NOMO-1 (cell line): ENCODE measurements at regions not wholly inside any gene's neighbourhood (a gene's known extent, or its start where the extent isn't known, plus 50 kb on each side); places are given as distances from the start of the nearest gene placed in this dataset.
"Not testable (repeated sequence)": the region's sequence is repeated elsewhere in the genome, so short reads cannot be mapped to it uniquely, and the experiment has no call there.

ENCODE experiments used
- DNase-seq, 2 experiments: peaks; one replicate each; lab custom pipeline; 2025; ENCODE audit not compliant: unreplicated experiment in 2 of 2; lab: John Stamatoyannopoulos, UW

DNA sequence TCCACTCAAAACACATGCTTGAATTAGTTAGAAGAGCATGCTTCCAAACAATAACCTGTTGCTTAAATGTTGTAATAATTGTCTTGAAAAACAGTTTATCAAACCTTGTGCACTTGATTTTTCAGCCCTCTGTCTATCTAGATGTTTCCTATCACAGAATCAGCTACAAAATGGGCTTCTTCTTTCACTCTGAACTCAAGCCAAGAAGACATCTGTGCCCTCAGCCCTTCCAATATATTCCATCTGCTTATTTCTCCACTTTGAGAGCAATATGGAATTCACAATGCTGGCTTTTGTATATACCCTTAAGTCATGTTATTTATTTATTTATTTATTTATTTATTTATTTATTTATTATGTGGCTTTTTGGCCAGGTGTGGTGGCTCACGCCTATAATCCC lies 234.2 kb downstream of the TOX3 start:
- DNase-seq = no peak

DNA sequence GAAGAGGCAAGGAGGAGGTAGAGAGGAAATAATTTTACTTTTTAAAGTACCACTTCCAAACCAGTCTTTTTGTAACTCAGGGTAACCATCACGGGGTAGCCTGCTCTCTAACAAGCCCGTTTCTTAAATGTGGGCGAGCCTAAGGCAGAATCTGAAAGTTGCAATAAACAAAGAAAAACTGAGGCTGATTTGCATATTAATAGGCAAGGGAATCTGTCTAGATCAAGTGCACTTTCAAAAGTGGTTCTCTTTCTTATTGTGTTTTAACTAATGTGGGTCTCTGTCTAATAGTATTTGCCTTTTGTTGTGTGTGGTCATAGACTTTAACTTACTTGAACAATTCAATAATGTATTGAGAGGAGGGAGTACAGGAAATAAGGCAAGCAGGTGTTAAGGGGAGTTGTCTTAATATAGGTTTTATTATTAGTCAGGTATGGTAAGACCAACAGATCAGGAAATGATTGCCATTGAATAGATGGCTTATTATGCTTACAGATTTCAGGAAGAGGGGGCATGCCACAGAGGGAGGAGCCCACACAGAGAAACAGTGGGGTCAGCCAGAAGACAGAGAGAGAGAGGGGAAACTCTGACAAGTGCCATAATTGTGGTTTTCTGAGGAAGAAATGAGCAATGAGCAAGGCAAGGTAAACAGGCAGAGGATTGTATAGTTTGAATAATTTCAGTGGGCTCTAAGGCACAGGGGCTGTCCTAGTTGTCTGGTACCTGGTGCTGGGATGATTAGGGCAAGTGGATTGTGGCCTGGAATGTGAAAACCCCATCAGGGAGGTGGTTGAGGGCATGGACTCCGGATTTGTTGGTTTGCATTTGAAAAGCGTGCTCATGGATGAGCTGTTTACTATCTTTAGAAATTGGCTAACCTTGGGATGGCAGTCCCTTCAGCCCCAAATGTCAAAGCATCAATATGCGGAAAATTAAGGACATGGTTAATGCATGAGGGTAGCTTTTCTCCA lies 237.2 kb downstream of the TOX3 start:
- DNase-seq = no peak

- DNase-seq = no peak
These were observed 238.9 kb downstream of the TOX3 start for GRCh38 chr16:52308051-52308450.

DNA sequence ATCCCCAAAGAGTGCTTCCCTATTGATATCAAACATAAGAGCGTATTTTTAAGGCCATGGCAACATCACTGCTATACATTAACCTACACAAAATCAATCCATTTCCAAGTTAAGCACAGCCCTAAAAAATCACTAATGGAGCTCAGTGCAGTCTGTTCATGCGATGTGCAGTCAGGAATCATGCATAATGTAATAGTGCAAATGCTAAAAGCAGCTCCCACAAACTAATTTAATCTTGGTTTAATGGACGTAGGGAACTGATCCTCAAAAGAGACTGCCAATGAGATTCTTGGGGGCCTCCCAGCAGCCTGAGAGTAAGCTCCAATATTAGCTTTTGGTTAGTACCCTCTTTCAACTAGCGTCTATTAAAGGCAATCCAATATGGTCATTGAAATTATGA lies 245.9 kb downstream of the TOX3 start:
- DNase-seq = no peak

- no peak for DNase-seq
These were observed 248.2 kb downstream of the TOX3 start for GRCh38 chr16:52298769-52299168.

GRCh38 chr16:52296706-52297315 lies 250.1 kb downstream of the TOX3 start:
- DNase-seq = not testable (repeated sequence)

DNA sequence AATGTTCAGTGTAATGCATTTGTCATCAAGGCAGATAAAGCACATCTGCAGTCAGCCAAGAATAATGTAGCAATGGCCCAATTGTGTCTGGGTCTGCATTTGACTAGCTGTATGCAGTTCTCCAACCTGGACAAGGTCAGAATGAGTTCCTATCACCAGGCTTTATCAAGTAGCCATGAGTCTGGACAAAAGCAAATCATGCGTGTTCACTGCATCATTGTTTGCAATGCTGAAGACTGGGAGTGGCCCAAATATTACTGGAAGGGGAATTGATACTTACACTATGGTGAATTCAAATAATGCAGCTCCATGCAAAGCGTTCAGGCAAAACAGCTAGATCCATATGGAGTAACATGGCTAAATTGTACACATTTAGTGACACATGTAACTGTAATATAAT lies 250.9 kb downstream of the TOX3 start:
- DNase-seq = no peak

GRCh38 chr16:52294660-52295059 lies 252.3 kb downstream of the TOX3 start:
- DNase-seq = no peak

DNA sequence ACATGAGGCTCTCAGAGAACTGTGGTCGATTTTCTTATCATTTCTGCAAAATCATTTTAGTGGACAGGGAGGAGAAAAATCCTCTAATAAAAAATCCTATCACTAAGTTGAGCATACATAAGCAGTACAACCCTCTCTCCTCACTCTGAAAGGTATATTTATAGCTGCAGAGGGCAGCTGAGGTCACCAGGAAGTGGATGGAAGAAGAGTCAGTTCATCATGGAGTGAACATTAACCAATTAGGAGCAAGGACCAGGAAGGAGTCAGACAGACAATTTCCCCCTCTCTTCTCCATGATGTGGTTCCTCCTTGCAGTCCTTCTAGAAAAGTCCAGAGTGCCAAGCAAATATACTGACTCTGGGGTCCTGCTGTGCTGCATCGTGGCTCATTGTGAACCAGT lies 253.7 kb downstream of the TOX3 start:
- DNase-seq = no peak

- DNase-seq = no peak
These were observed 263.2 kb downstream of the TOX3 start for GRCh38 chr16:52283584-52284375.

DNA sequence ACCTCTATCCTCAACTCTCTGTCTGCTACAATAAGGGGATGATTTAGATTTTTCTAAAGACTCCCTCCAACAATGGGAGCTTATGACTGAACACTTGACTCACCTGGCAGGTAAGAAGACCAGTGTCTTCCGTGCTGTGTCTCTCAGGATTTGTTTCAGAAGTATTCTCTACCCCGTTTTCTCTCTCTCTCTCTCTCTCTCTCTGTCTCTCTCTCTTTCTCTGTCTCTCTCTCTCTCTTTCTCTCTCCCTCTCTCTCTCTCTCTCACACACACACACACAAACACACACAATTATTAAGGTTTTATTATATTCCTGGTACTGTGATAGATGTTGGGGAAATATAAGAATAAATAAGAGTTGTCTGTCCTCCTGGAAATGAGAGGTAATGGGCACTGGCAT lies 263.9 kb downstream of the TOX3 start:
- no peak for DNase-seq

GRCh38 chr16:52280086-52280485 lies 266.9 kb downstream of the TOX3 start:
- no peak for DNase-seq

- DNase-seq = no peak
These were observed 275.7 kb downstream of the TOX3 start for GRCh38 chr16:52271088-52271750.

GRCh38 chr16:52265446-52265861 lies 281.5 kb downstream of the TOX3 start:
- no peak for DNase-seq

GRCh38 chr16:52257534-52257933 lies 289.4 kb downstream of the TOX3 start:
- DNase-seq = no peak

DNA sequence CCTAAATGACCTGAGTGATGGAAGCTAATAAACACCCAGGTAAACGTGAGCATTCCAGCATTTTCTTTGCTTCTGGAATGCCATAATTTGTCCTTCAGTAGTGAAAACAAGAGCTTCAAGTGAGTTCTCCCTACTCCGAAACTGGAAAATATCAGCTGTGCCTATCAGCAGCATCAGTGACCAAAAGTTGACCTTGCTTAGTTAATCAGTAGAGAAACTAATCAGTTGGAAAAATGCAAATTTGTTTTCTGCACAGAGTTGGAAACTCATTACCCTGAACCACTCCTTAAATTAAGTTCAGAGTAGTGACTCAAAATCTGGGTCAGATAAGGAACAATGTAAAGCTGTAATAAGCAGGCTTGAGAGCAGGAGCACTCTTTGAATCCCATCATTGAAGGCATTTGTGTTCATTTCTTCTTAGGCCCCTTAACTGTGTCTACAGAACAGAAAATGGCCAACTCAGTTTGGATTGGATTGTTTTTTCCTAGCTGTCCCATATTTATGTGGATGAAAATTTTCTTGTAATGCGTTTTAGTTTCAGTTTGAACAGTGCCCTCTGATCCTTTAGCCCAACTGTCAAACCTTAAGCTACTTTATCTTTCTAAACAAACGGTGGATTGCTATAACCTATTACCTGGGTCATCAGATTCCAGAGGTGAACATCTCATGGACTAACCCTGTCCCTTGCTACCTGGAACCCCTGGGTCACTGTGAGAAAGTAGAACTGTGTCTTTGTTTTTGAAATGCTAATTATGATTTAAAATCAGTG lies 290.4 kb downstream of the TOX3 start:
- no peak for DNase-seq

DNA sequence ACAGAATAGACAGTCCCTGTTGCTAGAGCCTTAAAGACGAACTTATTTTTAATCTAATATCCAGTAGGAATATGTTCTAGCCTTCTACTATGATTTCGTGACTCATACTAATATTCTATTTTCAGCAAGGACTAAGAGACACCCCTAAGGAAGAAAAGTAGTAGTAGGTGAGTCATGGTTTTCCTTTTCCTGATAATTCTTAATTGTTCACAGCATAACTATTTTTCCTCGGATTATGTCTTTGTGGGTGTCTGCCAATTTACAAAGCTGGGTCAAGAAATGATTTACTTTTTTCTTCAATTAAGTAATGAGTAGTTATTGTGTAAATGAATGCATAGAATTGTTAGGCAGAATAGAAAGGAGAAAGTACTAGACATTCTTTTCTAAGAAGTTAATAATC lies 292.2 kb downstream of the TOX3 start:
- DNase-seq = no peak

GRCh38 chr16:52252680-52253079 lies 294.3 kb downstream of the TOX3 start:
- no peak for DNase-seq

DNA sequence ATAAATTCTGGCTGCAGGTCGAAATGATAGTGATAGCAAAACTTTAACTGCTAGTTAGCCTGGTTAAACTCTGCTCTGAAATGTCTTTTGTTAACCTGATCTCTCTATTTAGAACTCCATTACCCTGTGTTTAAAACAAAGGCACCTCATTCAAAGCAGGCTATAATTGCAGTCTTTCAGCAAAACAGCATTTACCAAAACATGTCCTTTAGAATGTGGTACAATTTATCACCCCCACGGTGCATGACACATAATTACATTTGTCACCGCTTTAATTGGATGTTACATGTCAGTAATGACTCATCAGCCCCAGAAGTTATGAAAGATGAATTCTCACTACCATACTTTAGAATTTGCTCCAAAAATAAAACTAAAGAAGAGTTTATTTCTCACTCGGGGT lies 295.4 kb downstream of the TOX3 start:
- DNase-seq = peak in 1 of 2 experiments; percentile 19

DNA sequence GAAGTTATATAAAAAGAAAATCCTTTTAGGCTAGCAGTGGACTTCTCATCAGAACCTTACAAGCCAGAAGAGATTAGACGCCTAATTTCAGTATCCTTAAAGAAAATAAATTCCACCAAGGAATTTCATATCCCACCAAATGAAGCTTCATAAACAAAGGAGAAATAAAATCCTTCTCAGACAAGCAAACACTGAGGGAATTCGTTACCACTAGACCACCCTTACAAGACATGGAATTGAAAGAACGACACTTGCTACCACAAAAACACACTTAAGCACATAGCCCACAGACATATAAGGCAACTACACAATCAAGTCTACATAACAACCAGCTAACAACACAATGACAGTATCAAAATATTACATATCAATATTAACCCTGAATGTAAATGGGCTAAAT lies 299.2 kb downstream of the TOX3 start:
- no peak for DNase-seq
